DMS 273 treated with DMSO at 0.1 percent for 48 hours (cell line): ENCODE measurements at regions not wholly inside any gene's neighbourhood (a gene's known extent, or its start where the extent isn't known, plus 50 kb on each side); places are given as distances from the start of the nearest gene placed in this dataset.
"Not testable (repeated sequence)": the region's sequence is repeated elsewhere in the genome, so short reads cannot be mapped to it uniquely, and the experiment has no call there.

ENCODE experiments used
- DNase-seq: peaks from one replicate; lab custom pipeline; 2025; lab: John Stamatoyannopoulos, UW

DNA sequence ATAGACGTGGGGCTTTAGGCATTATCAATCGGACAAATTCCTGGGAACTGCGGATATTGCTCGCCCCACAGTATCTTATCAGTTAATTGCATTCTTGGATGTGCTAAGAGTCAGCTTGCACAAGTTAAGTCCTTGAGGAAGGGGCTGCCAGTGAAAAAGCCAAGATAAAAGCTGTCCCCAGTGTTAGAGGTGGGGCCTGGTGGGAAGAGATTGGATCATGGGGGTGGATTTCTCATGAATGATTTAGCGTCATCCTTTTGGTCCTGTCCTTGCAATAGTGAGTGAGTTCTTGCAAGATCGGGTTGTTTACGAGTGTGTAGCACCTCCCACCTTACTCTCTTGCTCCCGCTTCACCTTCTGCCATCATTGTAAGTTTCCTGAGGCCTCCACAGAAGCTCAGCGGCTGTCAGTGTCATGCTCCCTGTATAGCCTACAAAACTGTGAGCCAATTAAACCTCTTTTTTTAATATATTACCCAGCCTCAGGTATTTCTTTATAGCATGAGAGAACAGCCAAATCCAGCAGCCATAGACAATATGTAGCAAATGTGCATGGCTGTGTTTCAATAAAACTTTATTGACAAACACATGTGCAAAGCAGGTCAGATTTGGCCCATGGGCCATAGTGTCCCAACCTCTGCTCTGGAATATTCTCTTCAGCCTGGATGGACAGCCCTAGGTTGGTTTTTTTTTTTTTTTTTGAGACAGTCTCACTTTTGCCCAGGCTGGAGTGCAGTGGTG, 189.2 kb downstream of the OTOP1 start:
- not testable (repeated sequence) for DNase-seq

GRCh38 chr4:4045823-4046222, 180.9 kb downstream of the OTOP1 start:
- not testable (repeated sequence) for DNase-seq

DNA sequence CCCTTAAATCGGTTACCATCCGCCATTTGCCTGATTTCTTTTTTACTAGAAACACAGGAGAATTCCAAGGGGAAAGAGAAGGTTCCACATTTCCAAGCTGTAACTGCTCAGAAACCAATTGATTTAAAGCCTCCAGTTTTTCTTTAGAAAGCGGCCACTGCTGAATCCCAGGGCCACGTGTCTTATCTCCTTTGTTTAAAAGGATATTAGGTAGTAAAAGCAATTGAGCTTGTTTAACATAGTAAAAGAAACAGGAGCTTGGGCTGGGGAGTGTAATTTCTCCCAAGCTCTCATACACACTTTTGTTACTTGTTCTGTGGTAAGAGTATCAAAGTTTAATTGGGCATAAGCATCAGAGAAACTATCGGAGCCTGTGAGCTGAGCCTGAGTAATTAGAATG, 180.0 kb downstream of the OTOP1 start:
- DNase-seq: not testable (repeated sequence)

GRCh38 chr4:4047202-4047601, 179.5 kb downstream of the OTOP1 start:
- not testable (repeated sequence) for DNase-seq

GRCh38 chr4:4048227-4048626, 178.5 kb downstream of the OTOP1 start:
- not testable (repeated sequence) for DNase-seq

DNA sequence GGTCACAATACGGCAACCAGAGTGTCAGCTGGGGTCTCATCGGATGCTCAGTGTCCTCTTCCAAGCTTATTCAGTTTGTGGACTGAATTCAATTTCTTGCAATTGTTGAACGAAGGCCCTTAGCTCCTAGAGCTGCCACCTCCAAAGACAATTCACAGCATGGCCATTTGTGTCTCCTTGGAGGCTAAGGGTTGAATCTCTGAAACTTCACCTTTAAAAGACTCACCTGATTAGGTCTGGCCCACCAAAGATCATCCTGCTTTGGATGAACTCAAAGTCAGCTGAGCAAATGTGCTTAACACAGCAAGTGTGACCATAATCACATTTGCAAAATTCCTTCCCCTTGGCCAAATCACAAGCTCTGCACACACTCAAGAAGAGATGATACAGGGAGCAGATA, 175.9 kb downstream of the OTOP1 start:
- DNase-seq: not testable (repeated sequence)

DNA sequence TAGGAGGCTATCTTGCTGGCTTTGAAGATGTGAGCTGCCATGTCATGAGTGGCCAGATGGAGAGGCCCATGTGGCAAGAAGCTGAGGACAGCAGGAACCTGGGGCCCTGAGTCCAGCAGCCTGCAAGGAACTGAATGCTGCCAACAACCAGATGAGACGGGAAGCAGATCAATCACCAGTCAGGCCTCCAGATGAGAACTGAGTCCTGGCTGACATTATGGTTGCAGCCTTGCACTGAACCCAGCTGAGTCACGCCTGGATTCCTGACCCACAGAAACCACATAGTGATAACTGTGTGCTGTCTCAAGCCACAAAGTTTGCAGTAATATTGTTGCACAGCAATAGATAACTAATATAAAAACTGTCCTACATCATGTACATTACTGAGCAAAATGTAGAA, 173.8 kb downstream of the OTOP1 start:
- not testable (repeated sequence) for DNase-seq

- not testable (repeated sequence) for DNase-seq
Observed at GRCh38 chr4:4057226-4057625, 169.5 kb downstream of the OTOP1 start.

- DNase-seq: not testable (repeated sequence)
Observed at GRCh38 chr4:4084171-4084570, 142.6 kb downstream of the OTOP1 start.

- not testable (repeated sequence) for DNase-seq
Observed at GRCh38 chr4:4089716-4090419, 136.9 kb downstream of the OTOP1 start.

DNA sequence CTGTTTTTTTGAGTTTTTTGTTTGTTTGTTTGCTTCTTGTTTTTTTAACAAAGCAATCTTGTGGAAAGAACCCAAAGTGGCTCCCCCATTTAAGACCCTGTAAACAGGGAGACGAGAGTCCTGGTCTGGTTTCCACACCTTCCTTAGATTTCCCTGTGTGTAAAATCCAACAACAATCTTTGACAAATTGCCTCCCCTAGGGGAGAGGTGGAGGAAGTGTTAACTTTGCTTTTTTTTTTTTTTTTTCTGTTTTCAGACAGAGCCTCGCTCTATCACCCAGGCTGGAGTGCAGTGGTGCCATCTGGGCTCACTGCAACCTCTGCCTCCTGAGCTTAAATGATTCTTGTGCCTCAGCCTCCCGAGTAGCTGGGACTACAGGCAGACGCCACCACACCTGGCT, 136.0 kb downstream of the OTOP1 start:
- not testable (repeated sequence) for DNase-seq

GRCh38 chr4:4092159-4092558, 134.6 kb downstream of the OTOP1 start:
- DNase-seq: not testable (repeated sequence)

GRCh38 chr4:4099610-4100009, 127.1 kb downstream of the OTOP1 start:
- DNase-seq: not testable (repeated sequence)

DNA sequence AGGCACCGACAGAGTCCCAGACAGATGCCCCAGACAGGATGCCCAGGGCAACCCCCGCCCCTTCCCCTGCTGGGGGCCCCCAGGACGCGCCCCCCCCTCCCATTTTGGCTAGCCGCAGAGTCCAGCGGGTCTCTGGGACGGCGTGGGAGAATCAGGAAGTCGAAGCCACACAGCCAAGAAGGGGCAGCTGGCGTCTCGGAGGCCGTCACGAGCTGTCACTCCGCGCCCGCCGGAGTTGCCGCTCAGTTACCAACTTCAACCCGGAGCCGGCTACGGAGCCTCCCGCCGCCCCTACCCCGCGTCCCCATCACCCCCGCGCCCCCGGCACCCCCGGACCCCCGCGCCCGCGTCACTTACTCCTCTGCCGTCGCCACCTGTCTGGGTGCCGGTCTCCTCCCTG, 119.8 kb downstream of the OTOP1 start:
- not testable (repeated sequence) for DNase-seq

GRCh38 chr4:4107411-4108107, 119.2 kb downstream of the OTOP1 start:
- DNase-seq: not testable (repeated sequence)

GRCh38 chr4:4115381-4115780, 111.3 kb downstream of the OTOP1 start:
- DNase-seq: not testable (repeated sequence)

- DNase-seq: not testable (repeated sequence)
Observed at GRCh38 chr4:4116901-4117300, 109.8 kb downstream of the OTOP1 start.

- not testable (repeated sequence) for DNase-seq
Observed at GRCh38 chr4:4134368-4134767, 92.4 kb downstream of the OTOP1 start.

- DNase-seq: not testable (repeated sequence)
Observed at GRCh38 chr4:4136621-4137020, 90.1 kb downstream of the OTOP1 start.
